H1 (cell line): ENCODE measurements at regions not wholly inside any gene's neighbourhood (a gene's known extent, or its start where the extent isn't known, plus 50 kb on each side); places are given as distances from the start of the nearest gene placed in this dataset.

Experiments used
- CBX8 ChIP-seq: fragments of 300-800, 300-1000 bp; sonication (generic); IDR thresholded peaks from 2 replicates; pipeline ENCODE4 v1.7.1; 2016; ENCODE audit warnings: low read depth, low read length, borderline replicate concordance
- CHD7 ChIP-seq: fragments of 300-600 bp; sonication (generic); IDR thresholded peaks from 2 replicates; pipeline ENCODE4 v1.7.1; 2012; ENCODE audit warnings: low read length, moderate library complexity, mild to moderate bottlenecking, inconsistent platforms; ENCODE audit not compliant: insufficient replicate concordance
- EZH2 ChIP-seq: fragments of 200-600 bp; sonication (generic); IDR thresholded peaks from 2 replicates; pipeline ENCODE4 v1.7.1; 2012; ENCODE audit warnings: low read depth, mild to moderate bottlenecking, moderate library complexity, low read length, inconsistent platforms; ENCODE audit not compliant: severe bottlenecking
- KDM4A ChIP-seq: IDR thresholded peaks from one replicate; pipeline ENCODE4 v1.7.1; 2012; ENCODE audit warnings: low read depth, mild to moderate bottlenecking, moderate library complexity, low read length, inconsistent platforms; ENCODE audit not compliant: severe bottlenecking
- RAD21 ChIP-seq, 2 experiments: IDR thresholded peaks in 1 of 2; conservative IDR thresholded peaks in 1 of 2; 2 replicates each; pipeline ENCODE4 v1.6.1; 2011; ENCODE audit warnings: low read depth in 2 of 2, low read length in 2 of 2, improper control_type of control experiment in 1 of 2, inconsistent platforms in 1 of 2, mild to moderate bottlenecking in 1 of 2, moderate library complexity in 1 of 2
- RFX5 ChIP-seq: IDR thresholded peaks from 2 replicates; pipeline ENCODE4 v1.6.1; 2011; ENCODE audit warnings: low read depth, low read length, improper control_type of control experiment, borderline replicate concordance
- TCF12 ChIP-seq: IDR thresholded peaks from 2 replicates; pipeline ENCODE4 v1.6.1; 2011; ENCODE audit warnings: low read depth, mild to moderate bottlenecking, low read length

DNA sequence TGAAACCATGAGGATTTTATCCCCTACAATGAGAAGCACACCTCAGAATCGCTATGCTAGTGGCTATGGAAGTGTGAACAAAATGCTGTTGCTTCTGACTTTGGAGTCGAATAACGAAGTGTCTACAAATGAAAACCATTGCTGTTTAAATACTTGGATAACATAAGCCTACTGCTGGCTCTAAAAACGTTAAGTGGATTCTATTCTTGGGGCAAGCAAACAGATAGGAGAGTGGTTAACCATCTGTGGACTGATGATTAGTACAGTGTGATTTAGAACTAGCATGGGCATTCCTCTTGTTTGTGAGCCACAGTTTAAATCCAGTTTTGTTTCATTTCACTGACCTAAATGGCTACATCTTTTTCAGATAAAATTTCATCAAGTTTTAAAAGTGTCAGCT lies 109.7 kb upstream of the PNPLA4 start (continued):
- TF ChIP-seq CHD7 (no peak), EZH2 (no peak), CBX8 (no peak), RAD21 (IDR thresholded peaks at IDR 0.05 in 1 of 2, conservative IDR thresholded peaks at IDR 0.05 in 1 of 2; ENCODE audit: low read depth in 2 of 2, low read length in 2 of 2) (no peak), RFX5 (no peak), TCF12 (no peak), KDM4A (no peak)
